ENCODE measurements at regions not wholly inside any gene's neighbourhood (a gene's known extent, or its start where the extent isn't known, plus 50 kb on each side); places are given as distances from the start of the nearest gene placed in this dataset.

- no peak for TF ChIP-seq POLR2AphosphoS5 (IDR thresholded peaks at IDR 0.05)
- no peak for TF ChIP-seq POLR2A (IDR thresholded peaks at IDR 0.05)
- no peak for TF ChIP-seq CTCF (IDR thresholded peaks at IDR 0.05)
Measured at GRCh38 chr16:64392456-64392855, 729.4 kb downstream of the CDH11 start.

Data from transverse colon (tissue), 4 donors.